ENCODE measurements at regions not wholly inside any gene's neighbourhood (a gene's known extent, or its start where the extent isn't known, plus 50 kb on each side); places are given as distances from the start of the nearest gene placed in this dataset.

DNA sequence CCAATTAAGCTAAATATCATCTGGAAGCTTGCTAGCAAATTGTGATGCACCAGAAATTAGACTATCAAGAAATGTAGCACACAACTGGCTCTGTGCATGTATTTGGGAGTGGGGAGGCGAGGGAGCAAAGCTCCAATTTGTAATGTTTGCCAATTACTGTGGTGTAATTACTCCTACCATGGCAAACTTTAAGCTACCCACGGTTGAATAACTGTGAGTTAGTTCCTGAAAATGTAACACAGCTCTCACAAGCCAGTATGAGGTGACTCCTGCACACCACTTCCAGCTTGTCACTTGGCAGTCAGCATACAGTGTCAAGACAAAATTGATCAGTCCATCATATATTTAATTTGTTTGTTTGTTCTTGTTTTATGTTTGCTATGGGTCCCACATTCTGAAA lies 141.2 kb downstream of the TM2D1 start:
- no peaks in the 10 kb centered on the region for H3K9me3 ChIP-seq
- no peaks in the 10 kb centered on the region for H3K4me1 ChIP-seq
- 80 to 87% methylated on average over 2 of the region's 2 CpGs for WGBS, 2 donors
- TF ChIP-seq POLR2A (IDR thresholded peaks at IDR 0.05) (no peak), CTCF (IDR thresholded peaks at IDR 0.05) (no peak), EP300 (IDR thresholded peaks at IDR 0.05) (no peak)
- no peak overlapping the region for H3K27ac ChIP-seq
- DNase-seq (ENCODE audit: low spot score in 2 of 2): no peak
- H3K36me3 ChIP-seq: no peaks in the 10 kb centered on the region
- H3K27me3 ChIP-seq: no peaks in the 10 kb centered on the region
- no peak overlapping the region for H3K4me3 ChIP-seq

GRCh38 chr1:61581251-61581650 lies 143.7 kb downstream of the TM2D1 start:
- Histone ChIP-seq H3K4me3 (no peak overlapping the region), H3K27me3 (no peaks in the 10 kb centered on the region), H3K4me1 (no peaks in the 10 kb centered on the region), H3K27ac (no peak overlapping the region), H3K9me3 (no peaks in the 10 kb centered on the region), H3K36me3 (no peaks in the 10 kb centered on the region)
- no peak for TF ChIP-seq CTCF (IDR thresholded peaks at IDR 0.05)
- TF ChIP-seq POLR2A (IDR thresholded peaks at IDR 0.05): no peak
- no peak for TF ChIP-seq EP300 (IDR thresholded peaks at IDR 0.05)
- WGBS, 2 donors: 79% methylated on average over 2 of the region's 2 CpGs
- no peak for DNase-seq (ENCODE audit: low spot score in 2 of 2)

GRCh38 chr1:61580417-61580816 lies 144.5 kb downstream of the TM2D1 start:
- WGBS, 2 donors: 98% methylated on average over 2 of the region's 2 CpGs
- H3K4me3 ChIP-seq: no peak overlapping the region

DNA sequence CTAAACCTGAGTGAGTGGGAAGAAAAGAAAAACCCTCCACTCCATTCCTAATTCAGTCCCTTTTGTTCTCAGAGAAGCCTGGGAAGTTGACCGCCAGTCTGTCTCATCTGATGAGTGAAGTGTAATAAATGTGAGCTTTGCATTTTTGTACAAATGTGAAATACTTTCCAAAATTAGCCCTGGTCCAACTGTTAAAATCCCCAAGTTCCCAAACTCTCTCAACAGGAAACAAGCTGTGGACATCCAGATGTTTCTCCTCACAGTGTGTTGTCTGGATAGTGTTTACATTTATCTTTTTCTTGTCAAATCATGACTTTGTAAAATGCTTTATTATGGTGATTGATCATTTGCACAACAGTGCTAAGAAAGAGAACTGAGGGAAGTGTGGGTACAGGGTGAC lies 145.1 kb downstream of the TM2D1 start:
- 81 to 95% methylated on average over 1 of the region's 1 CpG for WGBS, 2 donors
- Histone ChIP-seq H3K9me3 (no peaks in the 10 kb centered on the region), H3K4me1 (no peaks in the 10 kb centered on the region), H3K27ac (no peak overlapping the region), H3K27me3 (no peaks in the 10 kb centered on the region), H3K4me3 (no peak overlapping the region), H3K36me3 (no peaks in the 10 kb centered on the region)
- DNase-seq (ENCODE audit: low spot score in 2 of 2): no peak
- TF ChIP-seq EP300 (IDR thresholded peaks at IDR 0.05) (no peak), POLR2A (IDR thresholded peaks at IDR 0.05) (no peak), CTCF (IDR thresholded peaks at IDR 0.05) (no peak)

More at GRCh38 chr1:61580417-61580816, 144.5 kb downstream of the TM2D1 start:
- TF ChIP-seq EP300 (IDR thresholded peaks at IDR 0.05) (no peak), POLR2A (IDR thresholded peaks at IDR 0.05) (no peak), CTCF (IDR thresholded peaks at IDR 0.05) (no peak)
- no peaks in the 10 kb centered on the region for H3K36me3 ChIP-seq
- no peaks in the 10 kb centered on the region for H3K27me3 ChIP-seq
- DNase-seq (ENCODE audit: low spot score in 2 of 2): no peak
- H3K4me1 ChIP-seq: no peaks in the 10 kb centered on the region
- no peak overlapping the region for H3K27ac ChIP-seq
- H3K9me3 ChIP-seq: no peaks in the 10 kb centered on the region

DNA sequence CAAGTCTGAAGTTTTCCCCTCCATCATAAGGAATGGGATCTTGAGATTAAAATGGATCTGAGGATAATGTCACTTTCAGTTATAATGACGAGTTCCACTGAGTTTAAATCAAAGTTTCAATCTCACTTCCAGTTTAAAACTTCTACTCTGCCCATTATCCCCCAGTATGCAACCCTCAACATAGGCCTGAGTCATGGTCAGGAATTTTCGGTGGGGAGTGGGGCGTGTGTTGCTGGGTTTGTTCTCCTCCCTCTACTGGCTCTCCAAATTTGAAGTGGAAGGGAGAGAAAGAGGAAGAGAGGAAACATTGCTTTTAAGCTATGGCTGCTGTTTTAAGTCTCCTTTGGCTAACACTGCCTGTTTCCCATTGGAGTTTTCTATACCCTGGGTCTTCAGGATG lies 152.9 kb downstream of the TM2D1 start:
- TF ChIP-seq POLR2A (IDR thresholded peaks at IDR 0.05): no peak
- TF ChIP-seq EP300 (IDR thresholded peaks at IDR 0.05): no peak
- TF ChIP-seq CTCF (IDR thresholded peaks at IDR 0.05): no peak

More for the DNA sequence above, 152.9 kb downstream of the TM2D1 start:
- Histone ChIP-seq H3K27me3 (no peaks in the 10 kb centered on the region), H3K27ac (no peak overlapping the region), H3K9me3 (peaks cover 0 to 1% (median under 1%) of the 10 kb centered on the region in 4 donors), H3K36me3 (no peaks in the 10 kb centered on the region), H3K4me3 (no peak overlapping the region), H3K4me1 (no peaks in the 10 kb centered on the region)
- DNase-seq (ENCODE audit: low spot score in 2 of 2): no peak
- 72 to 88% methylated on average over 3 of the region's 3 CpGs for WGBS, 2 donors

All from tibial nerve (tissue), 4 donors.